HCT116 (cell line): ENCODE measurements at regions not wholly inside any gene's neighbourhood (a gene's known extent, or its start where the extent isn't known, plus 50 kb on each side); places are given as distances from the start of the nearest gene placed in this dataset.

Experiments
- CEBPB ChIP-seq: IDR thresholded peaks from 2 replicates; pipeline ENCODE4 v1.6.1; 2012; ENCODE audit warnings: low read depth
- CTCF ChIP-seq, 3 experiments: fragments of 200-600 bp in 1 of 3; sonication (generic) in 1 of 3; IDR thresholded peaks in 2 of 3; conservative IDR thresholded peaks in 1 of 3; 2 replicates each; pipeline ENCODE4 v1.5.1; 2012 to 2017; ENCODE audit warnings: low read depth in 2 of 3, low read length in 2 of 3, antibody characterized with exemption in 1 of 3, borderline replicate concordance in 1 of 3, control low read depth in 1 of 3, mild to moderate bottlenecking in 1 of 3, mixed read lengths in 1 of 3, mixed run types in 1 of 3, moderate library complexity in 1 of 3; ENCODE audit not compliant: insufficient read depth in 1 of 3
- EZH2 ChIP-seq: fragments of 200-600 bp; sonication (generic); IDR thresholded peaks from 2 replicates; pipeline ENCODE4 v1.6.1; 2017; ENCODE audit warnings: antibody characterized with exemption, mixed run types
- JUND ChIP-seq: IDR thresholded peaks from 2 replicates; pipeline ENCODE4 v1.6.1; 2012
- MAX ChIP-seq: IDR thresholded peaks from 2 replicates; pipeline ENCODE4 v1.6.1; 2012
- POLR2A ChIP-seq: IDR thresholded peaks from 2 replicates; pipeline ENCODE4 v1.7.0; 2011; ENCODE audit warnings: borderline replicate concordance; ENCODE audit not compliant: insufficient read depth, insufficient read length; ENCODE audit errors: extremely low read depth
- POLR2AphosphoS5 ChIP-seq: IDR thresholded peaks from 2 replicates; pipeline ENCODE4 v1.6.1; 2011; ENCODE audit warnings: mild to moderate bottlenecking, low read depth, low read length, moderate library complexity
- RAD21 ChIP-seq: IDR thresholded peaks from 2 replicates; pipeline ENCODE4 v1.6.1; 2012; ENCODE audit warnings: low read depth, mild to moderate bottlenecking
- REST ChIP-seq: IDR thresholded peaks from 2 replicates; pipeline ENCODE4 v1.6.1; 2012; ENCODE audit warnings: low read depth
- ZNF274 ChIP-seq: fragments of 200-500 bp; sonication (Bioruptor generic); IDR thresholded peaks from 2 replicates; pipeline ENCODE4 v1.6.1; 2014; ENCODE audit warnings: mild to moderate bottlenecking, low read depth, low read length, inconsistent platforms

- TF ChIP-seq JUND (no peak), MAX (no peak), CTCF (IDR thresholded peaks at IDR 0.05 in 2 of 3, conservative IDR thresholded peaks at IDR 0.05 in 1 of 3; ENCODE audit: borderline replicate concordance in 1 of 3, insufficient read depth in 1 of 3, low read depth in 2 of 3, low read length in 2 of 3) (no peak), ZNF274 (no peak), POLR2AphosphoS5 (no peak), CEBPB (no peak), POLR2A (no peak), EZH2 (no peak), REST (no peak), RAD21 (no peak)
Measured at GRCh38 chr10:81192221-81192788, 654.6 kb downstream of the SH2D4B start.
